Esophagus muscularis mucosa (tissue), 4 donors: ENCODE measurements at regions not wholly inside any gene's neighbourhood (a gene's known extent, or its start where the extent isn't known, plus 50 kb on each side); places are given as distances from the start of the nearest gene placed in this dataset.

ENCODE experiments used
- DNase-seq: peaks from one replicate; pipeline ENCODE4 v3.0.0-alpha.2; 2017; ENCODE audit errors: extremely low spot score
- H3K27ac ChIP-seq, 4 donors: fragments of 200-600 bp; sonication (generic); replicated peaks in 1 of 4; 1 replicate in 3 of 4; 2 replicates in 1 of 4; pipeline ENCODE4 v1.5.1; 2016 to 2019; ENCODE audit warnings: mild to moderate bottlenecking in 1 of 4
- H3K27me3 ChIP-seq, 4 donors: fragments of 200-600 bp; sonication (generic); one replicate each; pipeline versions ENCODE4 v1.5.1 to v1.6.0; 2016 to 2019
- H3K36me3 ChIP-seq, 4 donors: fragments of 200-600 bp; sonication (generic); one replicate each; pipeline ENCODE4 v1.5.1; 2016 to 2019
- H3K4me1 ChIP-seq, 4 donors: fragments of 200-600 bp; sonication (generic); one replicate each; pipeline ENCODE4 v1.5.1; 2016 to 2019
- H3K4me3 ChIP-seq, 4 donors: fragments of 200-600 bp; sonication (generic); 1 replicate in 2 of 4; 2 replicates in 2 of 4; pipeline ENCODE4 v1.5.1; 2016 to 2019; ENCODE audit warnings: mild to moderate bottlenecking in 4 of 4, moderate library complexity in 1 of 4
- H3K9me3 ChIP-seq, 4 donors: fragments of 200-600 bp; sonication (generic); 1 replicate in 3 of 4; 2 replicates in 1 of 4; pipeline ENCODE4 v1.5.1; 2016 to 2019
- EP300 ChIP-seq: sonication (generic); formaldehyde crosslinking; IDR thresholded peaks from one replicate; pipeline ENCODE4 v1.6.1; 2017; ENCODE audit warnings: antibody characterized with exemption
- POLR2A ChIP-seq: fragments of 450-650 bp; IDR thresholded peaks from one replicate; pipeline ENCODE4 v1.6.1; 2017; ENCODE audit warnings: antibody characterized with exemption, moderate library complexity, mild to moderate bottlenecking, low read depth
- POLR2AphosphoS5 ChIP-seq, 2 donors: sonication (generic); formaldehyde crosslinking; IDR thresholded peaks; one replicate each; pipeline ENCODE4 v1.6.1; 2017; ENCODE audit warnings: antibody characterized with exemption in 2 of 2
- WGBS: methylation state at CpG from one replicate; pipeline ENCODE4 v1.1.5; 2018; 5-methylcytosine and 5-hydroxymethylcytosine counted together
- intact Hi-C: fragments of 100-400 bp; cut with DNase I; formaldehyde crosslinking; loops from one replicate; pipeline ENCODE4 v1.15.1; 2023
- small RNA-seq, 3 donors: library from RNA; depleted of rRNA; stranded (forward); fragments of <200 nt; gene quantifications; one replicate each; pipeline ENCODE3, GENCODE V24; 2016
- TF ChIP-seq, protein P1 (sequence below), 3 experiments: fragments of 200-600 bp in 2 of 3; fragments of 450-650 bp in 1 of 3; sonication (generic) in 2 of 3; IDR thresholded peaks; one replicate each; pipeline ENCODE4 v1.5.1; 2017 to 2019; ENCODE audit warnings: antibody characterized with exemption in 3 of 3, mild to moderate bottlenecking in 2 of 3, moderate library complexity in 1 of 3

DNA sequence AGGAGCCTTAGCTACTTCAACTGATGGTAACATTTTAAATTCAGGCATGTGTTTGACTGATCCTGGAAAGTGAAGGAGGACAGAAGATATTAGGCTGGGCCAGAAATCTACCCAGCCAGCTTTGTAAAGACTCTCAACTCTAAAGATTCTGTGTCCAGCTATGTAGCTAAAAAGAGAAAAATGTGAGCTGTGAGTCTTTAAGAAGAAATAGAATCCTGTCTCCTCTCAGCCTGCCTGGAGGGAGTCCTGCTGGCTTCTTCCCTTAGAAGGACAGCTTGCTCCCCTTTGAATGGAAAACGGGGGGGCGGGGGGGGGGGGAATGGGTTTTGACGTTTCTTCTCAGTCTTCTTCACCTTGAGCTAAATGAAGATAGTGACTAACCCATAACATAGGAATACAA lies 54.3 kb upstream of the INTU start:
- intact Hi-C loops: no loop called here
- WGBS: 61% methylated on average over 3 of the region's 3 CpGs
- Histone ChIP-seq H3K36me3 (no peaks in the 10 kb centered on the region), H3K9me3 (no peaks in the 10 kb centered on the region), H3K4me3 (no peak overlapping the region), H3K27ac (no peak overlapping the region), H3K4me1 (no peaks in the 10 kb centered on the region), H3K27me3 (no peaks in the 10 kb centered on the region)
- TF ChIP-seq EP300: no peak
- TF ChIP-seq, protein P1, sequence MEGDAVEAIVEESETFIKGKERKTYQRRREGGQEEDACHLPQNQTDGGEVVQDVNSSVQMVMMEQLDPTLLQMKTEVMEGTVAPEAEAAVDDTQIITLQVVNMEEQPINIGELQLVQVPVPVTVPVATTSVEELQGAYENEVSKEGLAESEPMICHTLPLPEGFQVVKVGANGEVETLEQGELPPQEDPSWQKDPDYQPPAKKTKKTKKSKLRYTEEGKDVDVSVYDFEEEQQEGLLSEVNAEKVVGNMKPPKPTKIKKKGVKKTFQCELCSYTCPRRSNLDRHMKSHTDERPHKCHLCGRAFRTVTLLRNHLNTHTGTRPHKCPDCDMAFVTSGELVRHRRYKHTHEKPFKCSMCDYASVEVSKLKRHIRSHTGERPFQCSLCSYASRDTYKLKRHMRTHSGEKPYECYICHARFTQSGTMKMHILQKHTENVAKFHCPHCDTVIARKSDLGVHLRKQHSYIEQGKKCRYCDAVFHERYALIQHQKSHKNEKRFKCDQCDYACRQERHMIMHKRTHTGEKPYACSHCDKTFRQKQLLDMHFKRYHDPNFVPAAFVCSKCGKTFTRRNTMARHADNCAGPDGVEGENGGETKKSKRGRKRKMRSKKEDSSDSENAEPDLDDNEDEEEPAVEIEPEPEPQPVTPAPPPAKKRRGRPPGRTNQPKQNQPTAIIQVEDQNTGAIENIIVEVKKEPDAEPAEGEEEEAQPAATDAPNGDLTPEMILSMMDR (IDR thresholded peaks at IDR 0.05): no peak
- no peak for TF ChIP-seq POLR2A
- no peak for TF ChIP-seq POLR2AphosphoS5 (IDR thresholded peaks at IDR 0.05)
- no peak for DNase-seq

DNA sequence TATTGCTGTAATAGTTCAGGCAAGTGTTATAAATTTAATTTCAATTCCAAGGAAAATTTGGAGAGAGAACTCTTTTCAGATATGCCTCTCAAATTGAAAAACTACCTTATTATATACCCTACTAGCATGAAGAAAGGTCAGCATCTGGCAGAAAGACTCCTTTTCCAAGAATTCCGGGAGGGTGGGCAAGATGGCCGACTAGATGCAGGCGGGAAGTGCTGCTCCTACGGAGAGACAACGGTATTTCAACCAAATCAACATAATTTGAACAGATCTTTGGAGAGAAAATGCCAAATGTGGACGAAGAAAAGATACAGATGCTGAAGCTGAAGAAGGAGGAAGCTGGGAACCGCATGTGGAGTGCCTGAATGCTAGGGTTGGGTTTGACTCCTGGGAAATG lies 53.8 kb upstream of the INTU start:
- no peak overlapping the region for H3K4me3 ChIP-seq
- DNase-seq: no peak
- WGBS: 78% methylated on average over 7 of the region's 7 CpGs
- H3K27me3 ChIP-seq: no peaks in the 10 kb centered on the region
- no peaks in the 10 kb centered on the region for H3K4me1 ChIP-seq
- no peak overlapping the region for H3K27ac ChIP-seq
- H3K9me3 ChIP-seq: no peaks in the 10 kb centered on the region
- TF ChIP-seq, protein P1 (IDR thresholded peaks at IDR 0.05): no peak
- TF ChIP-seq POLR2AphosphoS5 (IDR thresholded peaks at IDR 0.05) (no peak), POLR2A (no peak), EP300 (no peak)
- intact Hi-C loops: no loop called here
- no peaks in the 10 kb centered on the region for H3K36me3 ChIP-seq

DNA sequence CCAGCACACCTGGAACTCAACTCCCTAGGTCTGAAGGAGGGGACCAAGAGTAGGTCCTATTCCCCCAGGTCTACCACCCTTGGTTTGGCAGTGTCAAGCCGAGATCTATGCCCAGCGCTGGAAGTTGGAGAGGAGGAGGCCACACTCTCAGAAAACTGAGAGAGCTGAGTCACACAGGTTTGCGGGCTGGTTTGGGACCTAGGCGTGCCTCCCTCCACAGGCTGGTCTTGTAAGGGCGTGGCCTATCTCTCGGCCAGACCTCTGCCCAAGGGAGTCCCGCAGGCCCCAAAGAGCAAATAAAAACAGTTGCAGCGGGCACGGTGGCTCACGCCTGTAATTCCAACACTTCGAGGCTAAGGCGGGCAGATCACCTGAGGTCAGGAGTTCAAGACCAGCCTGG lies 52.9 kb upstream of the INTU start:
- no peaks in the 10 kb centered on the region for H3K9me3 ChIP-seq
- intact Hi-C loops: no loop called here
- H3K27me3 ChIP-seq: no peaks in the 10 kb centered on the region
- DNase-seq: no peak
- 87% methylated on average over 8 of the region's 12 CpGs for WGBS
- TF ChIP-seq POLR2A (no peak), EP300 (no peak), POLR2AphosphoS5 (IDR thresholded peaks at IDR 0.05) (no peak)
- H3K4me3 ChIP-seq: no peak overlapping the region
- no peaks in the 10 kb centered on the region for H3K36me3 ChIP-seq
- H3K4me1 ChIP-seq: no peaks in the 10 kb centered on the region
- H3K27ac ChIP-seq: no peak overlapping the region

DNA sequence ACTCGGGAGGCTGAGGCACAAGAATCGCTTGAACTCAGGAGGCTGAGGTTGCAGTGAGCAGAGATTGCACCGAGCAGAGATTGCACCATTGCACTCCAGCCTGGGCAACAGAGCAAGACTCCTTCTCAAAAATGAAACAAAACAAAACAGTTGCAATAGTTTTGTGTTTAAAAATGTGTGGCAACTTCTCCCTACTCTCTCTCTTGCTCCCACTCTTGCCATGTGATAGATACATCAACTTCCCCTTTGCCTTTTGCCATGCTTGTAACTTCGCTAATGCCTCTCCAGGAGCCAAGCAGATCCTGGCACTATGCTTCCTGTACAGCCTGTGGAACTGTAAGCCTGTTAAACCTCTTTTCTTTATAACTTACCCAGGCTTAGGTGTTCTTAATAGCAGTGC lies 52.5 kb upstream of the INTU start:
- 82% methylated on average over 4 of the region's 4 CpGs for WGBS
- Histone ChIP-seq H3K9me3 (no peaks in the 10 kb centered on the region), H3K27me3 (no peaks in the 10 kb centered on the region), H3K36me3 (no peaks in the 10 kb centered on the region), H3K4me3 (no peak overlapping the region), H3K4me1 (no peaks in the 10 kb centered on the region), H3K27ac (no peak overlapping the region)
- TF ChIP-seq POLR2AphosphoS5 (IDR thresholded peaks at IDR 0.05): no peak
- TF ChIP-seq EP300: no peak
- TF ChIP-seq POLR2A: no peak
- TF ChIP-seq, protein P1 (IDR thresholded peaks at IDR 0.05): no peak
- no peak for DNase-seq
- intact Hi-C loops: no loop called here

DNA sequence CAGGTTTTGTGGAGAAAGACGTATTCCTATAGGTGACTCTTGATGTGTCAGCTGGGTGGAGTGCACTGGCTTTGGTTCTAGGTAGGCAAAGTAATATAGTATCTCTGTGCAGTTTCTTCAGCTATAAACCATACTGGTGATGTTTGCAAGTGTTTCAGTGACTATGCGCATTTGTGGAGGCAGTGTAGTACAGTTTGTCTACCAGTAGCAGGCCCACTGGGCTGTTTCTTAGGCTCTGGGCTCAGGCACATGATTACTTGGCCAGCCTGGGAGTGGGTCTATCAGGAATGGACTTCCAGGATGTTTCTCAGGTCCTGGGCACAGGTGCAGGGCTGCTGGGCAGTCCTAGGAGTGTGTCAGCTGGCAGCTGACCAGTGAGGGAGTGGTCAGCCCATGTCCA lies 51.9 kb upstream of the INTU start:
- intact Hi-C loops: no loop called here
- H3K4me1 ChIP-seq: no peaks in the 10 kb centered on the region
- no peaks in the 10 kb centered on the region for H3K9me3 ChIP-seq
- TF ChIP-seq, protein P1 (IDR thresholded peaks at IDR 0.05): no peak
- TF ChIP-seq EP300 (no peak), POLR2AphosphoS5 (IDR thresholded peaks at IDR 0.05) (no peak), POLR2A (no peak)
- no peaks in the 10 kb centered on the region for H3K27me3 ChIP-seq
- DNase-seq: no peak
- H3K36me3 ChIP-seq: no peaks in the 10 kb centered on the region
- H3K4me3 ChIP-seq: no peak overlapping the region
- H3K27ac ChIP-seq: no peak overlapping the region
- WGBS: 93% methylated on average over 2 of the region's 2 CpGs

Small RNA genes lying in the stretch of these regions (small RNA-seq; reads per million reads assigned to genes)
- 0 reads per million in 3 donors for gene RF00019
